ENCODE measurements at regions not wholly inside any gene's neighbourhood (a gene's known extent, or its start where the extent isn't known, plus 50 kb on each side); places are given as distances from the start of the nearest gene placed in this dataset.

DNA sequence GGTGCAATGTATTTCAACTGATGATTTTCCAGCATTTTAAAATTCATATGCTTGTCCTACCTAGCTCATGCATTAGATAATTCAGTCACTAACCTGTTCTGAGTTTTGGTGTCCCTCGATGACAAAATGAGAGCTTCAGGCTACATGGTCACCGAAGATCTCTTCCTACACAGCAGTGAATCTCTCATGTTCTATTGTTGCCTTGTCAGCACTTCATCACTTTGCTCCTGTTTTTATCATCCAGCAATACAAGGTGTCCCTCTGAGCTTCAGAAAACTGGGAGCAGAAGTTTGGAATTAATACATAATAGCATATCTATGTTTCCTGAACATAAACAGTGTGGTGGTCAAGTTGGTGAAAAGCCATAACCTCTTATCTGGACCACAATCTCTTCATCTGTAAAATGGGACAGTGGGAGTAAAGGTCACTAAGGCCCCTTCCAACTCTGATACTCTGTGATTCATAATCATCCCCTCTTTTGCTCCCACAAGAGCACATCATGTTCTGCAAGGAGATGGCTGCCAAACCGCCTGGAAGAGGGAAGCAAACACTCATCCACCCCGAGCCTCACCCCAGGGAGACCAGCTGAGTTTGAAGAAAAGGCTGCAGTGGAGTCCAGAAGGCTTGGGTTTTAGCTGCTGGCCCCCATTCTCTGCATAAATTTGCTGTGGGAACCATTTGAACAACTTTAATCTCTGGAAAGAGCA lies 137.9 kb upstream of the F3 start:
- Histone ChIP-seq H3K27me3 (ENCODE audit: control insufficient read depth, insufficient read depth, low read length) (no peaks in the 10 kb centered on the region), H3K4me3 (ENCODE audit: low read depth, low read length) (no peak overlapping the region), H3K36me3 (ENCODE audit: control insufficient read depth, insufficient read depth, low read length) (no peaks in the 10 kb centered on the region)
- DNase-seq (ENCODE audit: low read depth): no peak
- FAIRE-seq: no peak
- TF ChIP-seq, protein P1, sequence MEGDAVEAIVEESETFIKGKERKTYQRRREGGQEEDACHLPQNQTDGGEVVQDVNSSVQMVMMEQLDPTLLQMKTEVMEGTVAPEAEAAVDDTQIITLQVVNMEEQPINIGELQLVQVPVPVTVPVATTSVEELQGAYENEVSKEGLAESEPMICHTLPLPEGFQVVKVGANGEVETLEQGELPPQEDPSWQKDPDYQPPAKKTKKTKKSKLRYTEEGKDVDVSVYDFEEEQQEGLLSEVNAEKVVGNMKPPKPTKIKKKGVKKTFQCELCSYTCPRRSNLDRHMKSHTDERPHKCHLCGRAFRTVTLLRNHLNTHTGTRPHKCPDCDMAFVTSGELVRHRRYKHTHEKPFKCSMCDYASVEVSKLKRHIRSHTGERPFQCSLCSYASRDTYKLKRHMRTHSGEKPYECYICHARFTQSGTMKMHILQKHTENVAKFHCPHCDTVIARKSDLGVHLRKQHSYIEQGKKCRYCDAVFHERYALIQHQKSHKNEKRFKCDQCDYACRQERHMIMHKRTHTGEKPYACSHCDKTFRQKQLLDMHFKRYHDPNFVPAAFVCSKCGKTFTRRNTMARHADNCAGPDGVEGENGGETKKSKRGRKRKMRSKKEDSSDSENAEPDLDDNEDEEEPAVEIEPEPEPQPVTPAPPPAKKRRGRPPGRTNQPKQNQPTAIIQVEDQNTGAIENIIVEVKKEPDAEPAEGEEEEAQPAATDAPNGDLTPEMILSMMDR (IDR thresholded peaks at IDR 0.05; ENCODE audit: insufficient read depth, low read length, severe bottlenecking): no peak

DNA sequence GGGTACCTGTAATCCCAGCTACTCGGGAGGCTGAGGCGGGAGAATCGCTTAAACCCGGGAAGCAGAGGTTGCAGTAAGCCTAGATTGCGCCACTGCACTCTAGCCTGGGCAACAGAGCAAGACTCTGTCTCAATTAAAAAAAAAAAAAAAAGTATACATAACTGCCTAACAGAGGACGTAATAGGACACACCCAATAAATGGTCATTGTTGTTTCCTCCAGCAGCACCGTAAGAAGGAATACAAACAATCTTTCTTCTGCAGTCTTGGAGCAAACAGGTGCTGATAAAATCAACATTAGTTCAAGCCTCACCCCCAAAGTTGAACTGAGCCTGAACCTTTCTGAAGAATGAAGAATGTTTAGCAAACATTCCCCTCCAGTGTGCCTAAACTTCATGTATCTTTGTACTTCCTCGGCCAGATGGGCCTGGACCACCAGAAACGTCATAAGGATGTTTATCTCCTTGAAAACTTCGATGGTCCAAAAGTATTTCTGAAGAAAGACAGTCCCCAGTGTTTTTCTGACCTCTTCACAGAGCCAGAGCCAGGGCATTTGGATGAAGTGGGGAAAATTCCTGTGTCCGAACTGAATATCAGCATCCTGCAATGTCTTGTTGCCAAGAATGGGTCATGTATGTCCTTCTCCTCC lies 136.8 kb upstream of the F3 start:
- H3K27me3 ChIP-seq (ENCODE audit: control insufficient read depth, insufficient read depth, low read length): no peaks in the 10 kb centered on the region
- no peak overlapping the region for H3K4me3 ChIP-seq (ENCODE audit: low read depth, low read length)
- FAIRE-seq (no peak), DNase-seq (ENCODE audit: low read depth) (no peak)
- no peaks in the 10 kb centered on the region for H3K36me3 ChIP-seq (ENCODE audit: control insufficient read depth, insufficient read depth, low read length)
- TF ChIP-seq, protein P1 (IDR thresholded peaks at IDR 0.05; ENCODE audit: insufficient read depth, low read length, severe bottlenecking): no peak

- no peak overlapping the region for H3K4me3 ChIP-seq (ENCODE audit: low read depth, low read length)
- FAIRE-seq (no peak), DNase-seq (ENCODE audit: low read depth) (no peak)
- TF ChIP-seq, protein P1 (IDR thresholded peaks at IDR 0.05; ENCODE audit: insufficient read depth, low read length, severe bottlenecking): no peak
- H3K36me3 ChIP-seq (ENCODE audit: control insufficient read depth, insufficient read depth, low read length): no peaks in the 10 kb centered on the region
- H3K27me3 ChIP-seq (ENCODE audit: control insufficient read depth, insufficient read depth, low read length): no peaks in the 10 kb centered on the region
These were observed 136.2 kb upstream of the F3 start for GRCh38 chr1:94677714-94678113.

GRCh38 chr1:94677087-94677486 lies 135.5 kb upstream of the F3 start:
- TF ChIP-seq, protein P1 (IDR thresholded peaks at IDR 0.05; ENCODE audit: insufficient read depth, low read length, severe bottlenecking): no peak
- no peaks in the 10 kb centered on the region for H3K27me3 ChIP-seq (ENCODE audit: control insufficient read depth, insufficient read depth, low read length)
- FAIRE-seq (no peak), DNase-seq (ENCODE audit: low read depth) (no peak)
- H3K4me3 ChIP-seq (ENCODE audit: low read depth, low read length): no peak overlapping the region
- H3K36me3 ChIP-seq (ENCODE audit: control insufficient read depth, insufficient read depth, low read length): no peaks in the 10 kb centered on the region

- no peak overlapping the region for H3K4me3 ChIP-seq (ENCODE audit: low read depth, low read length)
- no peak for DNase-seq (ENCODE audit: low read depth)
- no peaks in the 10 kb centered on the region for H3K36me3 ChIP-seq (ENCODE audit: control insufficient read depth, insufficient read depth, low read length)
- FAIRE-seq: no peak
- TF ChIP-seq, protein P1 (IDR thresholded peaks at IDR 0.05; ENCODE audit: insufficient read depth, low read length, severe bottlenecking): no peak
- H3K27me3 ChIP-seq (ENCODE audit: control insufficient read depth, insufficient read depth, low read length): no peaks in the 10 kb centered on the region
These were observed 135.1 kb upstream of the F3 start for GRCh38 chr1:94676686-94677085.

Measured in bronchial epithelial cell (primary cell).